Right lobe of liver (tissue), 4 donors: ENCODE measurements at regions not wholly inside any gene's neighbourhood (a gene's known extent, or its start where the extent isn't known, plus 50 kb on each side); places are given as distances from the start of the nearest gene placed in this dataset.

ENCODE experiments used
- POLR2A ChIP-seq: fragments of 450-650 bp; IDR thresholded peaks from one replicate; pipeline ENCODE4 v1.6.1; 2017; ENCODE audit warnings: antibody characterized with exemption, mild to moderate bottlenecking
- TF ChIP-seq, protein P1 (sequence below), 4 donors: fragments of 200-600 bp in 3 of 4; fragments of 450-650 bp in 1 of 4; IDR thresholded peaks; one replicate each; pipeline versions ENCODE4 v1.5.1 to v1.8.0; 2016 to 2022; ENCODE audit warnings: antibody characterized with exemption in 4 of 4, mild to moderate bottlenecking in 2 of 4
- donor health status: DM: no; HTN: no; CAD: no.
- donor health status: DM: no; HTN: no; CAD: no.
- donor health status: DM: no; HTN: yes; CAD: no.

DNA sequence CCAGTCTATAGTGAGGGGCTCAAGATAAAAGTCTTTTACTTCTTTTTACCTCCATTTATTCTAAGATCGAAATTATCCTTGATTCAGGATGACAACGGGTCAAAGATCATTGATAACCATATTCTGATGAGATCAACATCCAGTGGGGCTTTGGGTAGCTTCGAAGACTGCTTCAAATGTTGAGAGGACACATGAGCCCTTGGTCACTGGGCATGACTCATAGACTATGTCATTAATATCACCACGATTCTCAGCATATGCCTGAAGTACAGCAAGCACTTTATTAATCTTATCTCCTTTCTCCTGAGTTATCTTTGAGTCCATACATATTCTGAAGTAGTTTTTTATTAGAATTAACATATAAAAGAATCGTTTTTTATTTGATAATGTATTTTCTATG is 117.1 kb upstream of the DAB2 start:
- TF ChIP-seq, protein P1, sequence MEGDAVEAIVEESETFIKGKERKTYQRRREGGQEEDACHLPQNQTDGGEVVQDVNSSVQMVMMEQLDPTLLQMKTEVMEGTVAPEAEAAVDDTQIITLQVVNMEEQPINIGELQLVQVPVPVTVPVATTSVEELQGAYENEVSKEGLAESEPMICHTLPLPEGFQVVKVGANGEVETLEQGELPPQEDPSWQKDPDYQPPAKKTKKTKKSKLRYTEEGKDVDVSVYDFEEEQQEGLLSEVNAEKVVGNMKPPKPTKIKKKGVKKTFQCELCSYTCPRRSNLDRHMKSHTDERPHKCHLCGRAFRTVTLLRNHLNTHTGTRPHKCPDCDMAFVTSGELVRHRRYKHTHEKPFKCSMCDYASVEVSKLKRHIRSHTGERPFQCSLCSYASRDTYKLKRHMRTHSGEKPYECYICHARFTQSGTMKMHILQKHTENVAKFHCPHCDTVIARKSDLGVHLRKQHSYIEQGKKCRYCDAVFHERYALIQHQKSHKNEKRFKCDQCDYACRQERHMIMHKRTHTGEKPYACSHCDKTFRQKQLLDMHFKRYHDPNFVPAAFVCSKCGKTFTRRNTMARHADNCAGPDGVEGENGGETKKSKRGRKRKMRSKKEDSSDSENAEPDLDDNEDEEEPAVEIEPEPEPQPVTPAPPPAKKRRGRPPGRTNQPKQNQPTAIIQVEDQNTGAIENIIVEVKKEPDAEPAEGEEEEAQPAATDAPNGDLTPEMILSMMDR (IDR thresholded peaks at IDR 0.05), result no peak
- no peak for TF ChIP-seq POLR2A
